ENCODE measurements at regions not wholly inside any gene's neighbourhood (a gene's known extent, or its start where the extent isn't known, plus 50 kb on each side); places are given as distances from the start of the nearest gene placed in this dataset.
"Not testable (repeated sequence)": the region's sequence is repeated elsewhere in the genome, so short reads cannot be mapped to it uniquely, and the experiment has no call there.

- Mint-ChIP-seq H3K27ac (ENCODE audit: low read depth) (no peak overlapping the region), H3K27me3 (peaks cover 5% of the 10 kb centered on the region), H3K4me3 (no peak overlapping the region), H3K9me3 (peaks cover 5% of the 10 kb centered on the region), H3K4me1 (no peaks in the 10 kb centered on the region), H3K36me3 (ENCODE audit: insufficient read depth) (no peaks in the 10 kb centered on the region)
- no peak for ATAC-seq (replicated peaks; ENCODE audit: extremely low read depth, poor library complexity, severe bottlenecking)
- DNase-seq (ENCODE audit: low spot score in 2 of 2) = no peak
Measured at GRCh38 chr12:102344691-102345090, 135.7 kb downstream of the IGF1 start.

- Mint-ChIP-seq H3K27me3 (peaks cover 8% of the 10 kb centered on the region), H3K36me3 (ENCODE audit: insufficient read depth) (no peaks in the 10 kb centered on the region), H3K4me3 (no peak overlapping the region), H3K27ac (ENCODE audit: low read depth) (no peak overlapping the region), H3K4me1 (no peaks in the 10 kb centered on the region), H3K9me3 (peaks cover 5% of the 10 kb centered on the region)
- DNase-seq (ENCODE audit: low spot score in 2 of 2) = no peak
- no peak for ATAC-seq (replicated peaks; ENCODE audit: extremely low read depth, poor library complexity, severe bottlenecking)
Measured at GRCh38 chr12:102343361-102344121, 136.8 kb downstream of the IGF1 start.

DNA sequence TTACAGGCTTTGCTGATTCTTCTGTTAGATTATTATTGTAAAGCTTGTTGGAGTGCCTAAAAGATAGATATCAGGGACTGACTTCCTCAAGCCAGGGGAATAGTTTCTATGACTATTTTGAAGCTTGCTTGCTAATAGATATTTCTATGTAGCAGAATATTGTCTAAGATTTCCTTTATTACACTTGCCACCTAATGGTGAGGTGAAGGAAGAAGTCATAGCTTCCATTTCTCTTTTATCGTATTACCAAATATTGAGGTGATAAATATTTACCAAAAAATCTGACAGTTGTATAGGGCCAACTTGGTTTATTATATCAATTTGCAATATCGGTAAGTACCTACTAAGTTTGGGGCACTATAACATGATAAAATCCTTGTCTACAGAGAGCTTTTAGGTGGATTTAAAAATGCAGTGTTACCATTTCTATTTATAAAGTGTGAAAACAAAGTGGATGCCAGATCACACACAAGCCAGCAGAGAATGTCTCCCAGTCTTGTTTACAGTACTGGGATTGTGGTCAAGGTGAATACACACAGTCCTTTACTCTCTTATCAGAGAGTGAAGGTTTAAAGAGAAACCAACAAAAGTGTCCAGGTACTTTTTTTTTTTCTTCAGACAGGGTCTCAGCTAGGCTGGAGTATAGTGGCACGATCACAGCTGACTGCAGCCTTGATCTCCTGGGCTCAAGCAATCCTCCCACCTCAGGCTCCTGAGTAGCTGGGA lies 137.9 kb downstream of the IGF1 start:
- no peak for ATAC-seq (replicated peaks; ENCODE audit: extremely low read depth, poor library complexity, severe bottlenecking)
- Mint-ChIP-seq H3K27ac (ENCODE audit: low read depth) (no peak overlapping the region), H3K36me3 (ENCODE audit: insufficient read depth) (no peaks in the 10 kb centered on the region), H3K4me1 (no peaks in the 10 kb centered on the region), H3K27me3 (peaks cover 19% of the 10 kb centered on the region), H3K9me3 (peaks cover 9% of the 10 kb centered on the region), H3K4me3 (no peak overlapping the region)
- no peak for DNase-seq (ENCODE audit: low spot score in 2 of 2)

- no peak overlapping the region for H3K27ac Mint-ChIP-seq (ENCODE audit: low read depth)
Measured at GRCh38 chr12:102334765-102335164, 137.1 kb upstream of the PMCH start.

GRCh38 chr12:102331419-102331818 lies 133.8 kb upstream of the PMCH start:
- Mint-ChIP-seq H3K4me3 (no peak overlapping the region), H3K27me3 (peaks cover 34% of the 10 kb centered on the region), H3K27ac (ENCODE audit: low read depth) (no peak overlapping the region), H3K36me3 (ENCODE audit: insufficient read depth) (no peaks in the 10 kb centered on the region), H3K9me3 (no peaks in the 10 kb centered on the region), H3K4me1 (no peaks in the 10 kb centered on the region)
- DNase-seq (ENCODE audit: low spot score in 2 of 2) (no peak), ATAC-seq (replicated peaks; ENCODE audit: extremely low read depth, poor library complexity, severe bottlenecking) (no peak)

More at GRCh38 chr12:102334765-102335164, 137.1 kb upstream of the PMCH start:
- ATAC-seq (replicated peaks; ENCODE audit: extremely low read depth, poor library complexity, severe bottlenecking) = no peak
- DNase-seq (ENCODE audit: low spot score in 2 of 2) = no peak
- H3K9me3 Mint-ChIP-seq = peaks cover 4% of the 10 kb centered on the region
- no peaks in the 10 kb centered on the region for H3K36me3 Mint-ChIP-seq (ENCODE audit: insufficient read depth)
- no peaks in the 10 kb centered on the region for H3K4me1 Mint-ChIP-seq
- H3K4me3 Mint-ChIP-seq = no peak overlapping the region
- H3K27me3 Mint-ChIP-seq = peaks cover 43% of the 10 kb centered on the region

DNA sequence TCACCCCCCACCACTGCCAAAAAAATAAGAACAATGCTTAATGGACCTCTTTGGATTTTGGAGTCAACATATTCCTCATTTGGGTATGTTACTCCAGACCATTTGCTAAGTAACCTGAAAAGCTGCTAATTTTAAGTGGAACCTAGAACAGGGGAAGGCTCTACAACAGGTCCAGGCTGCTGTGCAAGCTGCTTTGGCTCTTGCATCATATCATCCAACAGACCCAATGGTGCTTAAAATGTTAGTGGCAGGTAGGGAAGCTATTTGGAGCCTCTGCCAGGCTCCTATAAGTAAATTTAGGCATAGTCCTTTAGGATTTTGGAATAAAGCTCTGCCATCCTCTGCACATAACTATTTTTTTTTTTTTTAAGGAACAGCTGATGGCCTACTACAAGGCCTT lies 132.2 kb upstream of the PMCH start:
- H3K9me3 Mint-ChIP-seq = no peaks in the 10 kb centered on the region
- H3K4me3 Mint-ChIP-seq = no peak overlapping the region
- H3K27ac Mint-ChIP-seq (ENCODE audit: low read depth) = no peak overlapping the region
- no peak for ATAC-seq (replicated peaks; ENCODE audit: extremely low read depth, poor library complexity, severe bottlenecking)
- H3K36me3 Mint-ChIP-seq (ENCODE audit: insufficient read depth) = no peaks in the 10 kb centered on the region
- H3K4me1 Mint-ChIP-seq = no peaks in the 10 kb centered on the region
- no peak for DNase-seq (ENCODE audit: low spot score in 2 of 2)
- H3K27me3 Mint-ChIP-seq = peaks cover 21% of the 10 kb centered on the region

GRCh38 chr12:102326982-102327381 lies 129.3 kb upstream of the PMCH start:
- Mint-ChIP-seq H3K36me3 (ENCODE audit: insufficient read depth) (no peaks in the 10 kb centered on the region), H3K27ac (ENCODE audit: low read depth) (no peak overlapping the region), H3K4me1 (no peaks in the 10 kb centered on the region), H3K27me3 (peaks cover 12% of the 10 kb centered on the region), H3K4me3 (no peak overlapping the region), H3K9me3 (no peaks in the 10 kb centered on the region)
- ATAC-seq (replicated peaks; ENCODE audit: extremely low read depth, poor library complexity, severe bottlenecking) = no peak
- DNase-seq (ENCODE audit: low spot score in 2 of 2) = no peak

DNA sequence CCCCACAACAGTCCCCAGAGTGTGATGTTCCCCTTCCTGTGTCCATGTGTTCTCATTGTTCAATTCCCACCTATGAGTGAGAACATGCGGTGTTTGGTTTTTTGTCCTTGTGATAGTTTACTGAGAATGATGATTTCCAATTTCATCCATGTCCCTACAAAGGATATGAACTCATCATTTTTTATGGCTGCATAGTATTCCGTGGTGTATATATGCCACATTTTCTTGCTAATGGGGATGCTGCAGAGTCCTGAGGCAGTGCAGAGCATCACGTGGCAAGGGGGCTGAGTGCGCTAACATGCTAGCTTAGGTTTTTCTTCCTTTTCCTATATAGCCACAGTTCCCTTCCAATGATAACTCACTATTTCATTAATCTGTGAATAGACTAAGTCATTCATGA lies 127.5 kb upstream of the PMCH start:
- H3K9me3 Mint-ChIP-seq; H3K27ac Mint-ChIP-seq (ENCODE audit: low read depth); H3K36me3 Mint-ChIP-seq (ENCODE audit: insufficient read depth); DNase-seq (ENCODE audit: low spot score in 2 of 2); H3K4me1 Mint-ChIP-seq; H3K4me3 Mint-ChIP-seq; ATAC-seq (replicated peaks; ENCODE audit: extremely low read depth, poor library complexity, severe bottlenecking): not testable (repeated sequence)
- H3K27me3 Mint-ChIP-seq = peaks cover 24% of the 10 kb centered on the region

DNA sequence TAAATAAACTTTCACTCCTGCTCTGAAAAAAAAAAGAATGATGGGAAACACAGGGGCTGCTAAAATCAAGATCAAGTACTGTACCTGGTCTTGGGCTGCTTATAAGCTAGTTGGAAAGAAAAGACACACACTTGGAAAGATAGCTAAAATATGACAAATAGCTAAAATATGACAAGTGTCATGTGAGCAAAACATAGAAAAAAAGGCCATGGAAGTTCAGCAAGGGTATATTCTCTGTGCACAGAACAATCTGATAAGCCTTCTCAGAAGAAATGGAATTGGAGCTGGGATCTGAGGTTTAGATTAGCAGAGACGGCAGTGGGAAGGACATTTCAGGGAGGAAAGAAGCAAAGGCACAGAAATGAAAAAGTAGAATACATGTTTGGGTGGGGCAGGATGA lies 126.2 kb upstream of the PMCH start:
- Mint-ChIP-seq H3K27me3 (peaks cover 24% of the 10 kb centered on the region), H3K9me3 (no peaks in the 10 kb centered on the region), H3K27ac (ENCODE audit: low read depth) (no peak overlapping the region), H3K4me3 (no peak overlapping the region), H3K4me1 (no peaks in the 10 kb centered on the region), H3K36me3 (ENCODE audit: insufficient read depth) (no peaks in the 10 kb centered on the region)
- ATAC-seq (replicated peaks; ENCODE audit: extremely low read depth, poor library complexity, severe bottlenecking) (no peak), DNase-seq (ENCODE audit: low spot score in 2 of 2) (no peak)

GRCh38 chr12:102322254-102322653 lies 124.6 kb upstream of the PMCH start:
- no peak for DNase-seq (ENCODE audit: low spot score in 2 of 2)
- Mint-ChIP-seq H3K4me1 (no peaks in the 10 kb centered on the region), H3K27me3 (peaks cover 32% of the 10 kb centered on the region), H3K36me3 (ENCODE audit: insufficient read depth) (no peaks in the 10 kb centered on the region), H3K4me3 (no peak overlapping the region), H3K9me3 (no peaks in the 10 kb centered on the region), H3K27ac (ENCODE audit: low read depth) (no peak overlapping the region)
- no peak for ATAC-seq (replicated peaks; ENCODE audit: extremely low read depth, poor library complexity, severe bottlenecking)

DNA sequence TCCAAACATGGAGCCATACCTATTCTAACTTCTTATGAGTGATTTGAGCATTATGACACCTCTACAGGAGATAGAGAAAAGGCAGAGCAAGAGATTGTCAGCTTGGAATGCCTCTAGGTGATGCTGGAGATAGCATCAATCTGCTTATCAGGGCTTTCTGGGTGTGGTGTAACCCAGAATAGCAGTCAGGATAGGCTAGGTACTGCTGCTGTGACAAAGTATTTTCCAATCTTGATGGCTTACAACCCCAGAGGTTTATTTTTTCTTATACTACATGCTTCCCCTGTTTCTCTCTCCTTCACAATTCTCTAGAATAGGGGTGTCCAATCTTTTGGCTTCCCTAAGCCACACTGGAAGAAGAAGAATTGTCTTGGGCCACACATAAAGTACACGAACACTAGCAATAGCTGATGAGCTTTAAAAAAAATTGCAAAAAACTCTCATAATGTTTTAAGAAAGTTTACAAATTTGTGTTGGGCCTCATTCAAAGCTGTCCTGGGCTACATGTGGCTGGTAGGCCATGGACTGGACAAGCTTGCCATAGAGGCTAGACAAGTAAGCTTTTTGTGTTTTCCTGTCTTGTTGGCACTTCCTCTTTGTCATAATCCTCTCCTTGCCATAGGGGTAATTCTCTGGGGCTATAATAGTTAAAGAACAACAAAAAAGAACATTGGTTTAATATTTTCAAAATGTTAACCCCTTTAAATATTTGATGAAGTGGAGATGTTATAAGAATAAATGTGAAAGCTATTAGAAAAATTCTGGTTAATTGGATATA lies 123.9 kb upstream of the PMCH start:
- H3K9me3 Mint-ChIP-seq = no peaks in the 10 kb centered on the region
- no peaks in the 10 kb centered on the region for H3K36me3 Mint-ChIP-seq (ENCODE audit: insufficient read depth)
- H3K4me3 Mint-ChIP-seq = no peak overlapping the region
- H3K27me3 Mint-ChIP-seq = peaks cover 34% of the 10 kb centered on the region
- H3K27ac Mint-ChIP-seq (ENCODE audit: low read depth) = no peak overlapping the region
- DNase-seq (ENCODE audit: low spot score in 2 of 2) (no peak), ATAC-seq (replicated peaks; ENCODE audit: extremely low read depth, poor library complexity, severe bottlenecking) (no peak)
- H3K4me1 Mint-ChIP-seq = no peaks in the 10 kb centered on the region

- peaks cover 49% of the 10 kb centered on the region for H3K27me3 Mint-ChIP-seq
- ATAC-seq (replicated peaks; ENCODE audit: extremely low read depth, poor library complexity, severe bottlenecking) (no peak), DNase-seq (ENCODE audit: low spot score in 2 of 2) (no peak)
- H3K36me3 Mint-ChIP-seq (ENCODE audit: insufficient read depth) = no peaks in the 10 kb centered on the region
- H3K9me3 Mint-ChIP-seq = no peaks in the 10 kb centered on the region
- no peak overlapping the region for H3K4me3 Mint-ChIP-seq
- no peaks in the 10 kb centered on the region for H3K4me1 Mint-ChIP-seq
- no peak overlapping the region for H3K27ac Mint-ChIP-seq (ENCODE audit: low read depth)
Measured at GRCh38 chr12:102317155-102317554, 119.5 kb upstream of the PMCH start.
